K562 (cell line): ENCODE measurements at regions not wholly inside any gene's neighbourhood (a gene's known extent, or its start where the extent isn't known, plus 50 kb on each side); places are given as distances from the start of the nearest gene placed in this dataset.
"Not testable (repeated sequence)": the region's sequence is repeated elsewhere in the genome, so short reads cannot be mapped to it uniquely, and the experiment has no call there.

ENCODE experiments used
- ATAC-seq: fragments of 200-7000 bp; cut with Tn5 transposase; 3 replicates; pipeline ENCODE4 v1.9.1; 2020; ENCODE audit warnings: moderate library complexity
- BruUV-seq: library from RNA; stranded (reverse); fragments of 400-500 nt; replicated peaks from 2 replicates; lab custom pipeline; 2021; lab: Mats Ljungman, UMichigan
- CTCF ChIA-PET: fragments of 300-600 bp; formaldehyde crosslinking; extraction: SDS; loops from one replicate; lab custom pipeline; 2021; ENCODE audit warnings: low intra/inter-chr PET ratio; lab: Yijun Ruan, JAX
- POLR2A ChIA-PET: fragments of 300-600, 350-650 bp; sonication (Branson Sonifier 250); formaldehyde crosslinking; extraction: SDS; loops from one replicate; lab custom pipeline; 2021; ENCODE audit warnings: antibody characterized with exemption, inconsistent platforms; lab: Yijun Ruan, JAX
- DNase-seq, 4 experiments: peaks; one replicate each; pipeline versions ENCODE4 v3.0.0 to v3.0.0-alpha.2; 2011 to 2018; ENCODE audit warnings: low spot score in 3 of 4, mixed read lengths in 3 of 4; ENCODE audit errors: extremely low read depth in 1 of 4
- FAIRE-seq: peaks from 2 replicates; lab custom pipeline; 2011; peaks lifted over from hg19 to GRCh38; lab: Jason Lieb, UNC
- H2AFZ ChIP-seq: 2 replicates; pipeline ENCODE4 v1.6.0; 2011; ENCODE audit warnings: low read depth, low read length, control low read depth, inconsistent platforms
- H3K27ac ChIP-seq: fragments of 200-600 bp; 3 replicates; pipeline ENCODE4 v1.8.0; 2011; ENCODE audit warnings: low read depth, mild to moderate bottlenecking, control low read depth, inconsistent platforms, low read length, moderate library complexity, mixed read lengths; ENCODE audit errors: extremely low read depth
- H3K27me3 ChIP-seq, 2 experiments: fragments of 300-600 bp in 1 of 2; 2 replicates in 1 of 2; 3 replicates in 1 of 2; pipeline versions ENCODE4 v1.6.0 to v1.8.0; 2011; ENCODE audit warnings: inconsistent platforms in 2 of 2, low read length in 2 of 2, mild to moderate bottlenecking in 1 of 2, mixed read lengths in 1 of 2, moderate library complexity in 1 of 2; ENCODE audit not compliant: control insufficient read depth in 2 of 2, insufficient read depth in 2 of 2
- H3K36me3 ChIP-seq: fragments of 300-600 bp; 3 replicates; pipeline ENCODE4 v1.8.0; 2011; ENCODE audit warnings: mild to moderate bottlenecking, low read length, inconsistent platforms; ENCODE audit not compliant: control insufficient read depth, insufficient read depth
- H3K4me1 ChIP-seq, 2 experiments: fragments of 200-600 bp in 1 of 2; replicated peaks in 1 of 2; 2 replicates in 1 of 2; 3 replicates in 1 of 2; pipeline versions ENCODE4 v1.5.1 to v1.8.0; 2011; ENCODE audit warnings: inconsistent platforms in 2 of 2, low read length in 2 of 2, mild to moderate bottlenecking in 1 of 2, mixed read lengths in 1 of 2, moderate library complexity in 1 of 2; ENCODE audit not compliant: control insufficient read depth in 2 of 2, insufficient read depth in 2 of 2
- H3K4me2 ChIP-seq: 2 replicates; pipeline ENCODE4 v1.6.1; 2011; ENCODE audit warnings: low read length, control low read depth, inconsistent platforms, mixed read lengths; ENCODE audit not compliant: insufficient read depth
- H3K4me3 ChIP-seq: fragments of 200-600 bp; sonication (generic), shearing (Covaris generic); 2 replicates; pipeline ENCODE4 v1.5.1; 2016; ENCODE audit warnings: control low read depth, inconsistent platforms
- H3K79me2 ChIP-seq: fragments of 200-600 bp; 3 replicates; pipeline ENCODE4 v1.8.0; 2011; ENCODE audit warnings: low read length, inconsistent platforms; ENCODE audit not compliant: control insufficient read depth, insufficient read depth
- H3K9ac ChIP-seq, 2 experiments: 2 replicates each; pipeline versions ENCODE4 v1.6.0 to v1.6.1; 2011; ENCODE audit warnings: low read depth in 2 of 2, low read length in 2 of 2, control low read depth in 1 of 2, inconsistent platforms in 1 of 2, mild to moderate bottlenecking in 1 of 2, mixed read lengths in 1 of 2; ENCODE audit not compliant: insufficient read depth in 1 of 2
- H3K9me1 ChIP-seq: one replicate; pipeline ENCODE4 v1.6.0; 2011; ENCODE audit warnings: inconsistent platforms, mild to moderate bottlenecking, low read length, moderate library complexity; ENCODE audit not compliant: control insufficient read depth, insufficient read depth
- H3K9me3 ChIP-seq: replicated peaks from 2 replicates; pipeline ENCODE4 v1.5.1; 2011; ENCODE audit warnings: low read depth, low read length, inconsistent platforms; ENCODE audit not compliant: control insufficient read depth, insufficient read depth
- H4K20me1 ChIP-seq: replicated peaks from 2 replicates; pipeline ENCODE4 v1.6.1; 2011; ENCODE audit warnings: low read length, inconsistent platforms, mixed read lengths; ENCODE audit not compliant: control insufficient read depth, insufficient read depth
- ATF1 ChIP-seq, 2 experiments: fragments of 450-650 bp in 1 of 2; IDR thresholded peaks; 2 replicates each; pipeline ENCODE4 v1.6.1; 2016; ENCODE audit warnings: missing compliant biosample characterization in 1 of 2, missing genetic modification characterization in 1 of 2
- ATF3 ChIP-seq, 2 experiments: fragments of 450-650 bp in 1 of 2; sonication (generic) in 1 of 2; formaldehyde crosslinking in 1 of 2; IDR thresholded peaks in 1 of 2; conservative IDR thresholded peaks in 1 of 2; 2 replicates each; pipeline versions ENCODE4 v1.6.1 to v1.8.1; 2016 to 2023; ENCODE audit warnings: mild to moderate bottlenecking in 2 of 2, moderate library complexity in 2 of 2, inconsistent platforms in 1 of 2, missing genetic modification reagents in 1 of 2
- ATF7 ChIP-seq: fragments of 450-650 bp; IDR thresholded peaks from 2 replicates; pipeline ENCODE4 v1.7.1; 2014; ENCODE audit warnings: mild to moderate bottlenecking, moderate library complexity
- CBX3 ChIP-seq, 2 experiments: IDR thresholded peaks; 1 replicate in 1 of 2; 2 replicates in 1 of 2; pipeline ENCODE4 v1.6.1; 2012; ENCODE audit warnings: inconsistent platforms in 2 of 2, low read length in 2 of 2, borderline replicate concordance in 1 of 2, control low read depth in 1 of 2
- CREB1 ChIP-seq, 2 experiments: sonication (generic) in 1 of 2; formaldehyde crosslinking in 1 of 2; IDR thresholded peaks; 2 replicates each; pipeline versions ENCODE4 v1.6.1 to v1.8.0; 2012 to 2022; ENCODE audit warnings: inconsistent platforms in 1 of 2, mild to moderate bottlenecking in 1 of 2, missing genetic modification reagents in 1 of 2, moderate library complexity in 1 of 2
- ETV1 ChIP-seq: fragments of 450-650 bp; conservative IDR thresholded peaks from 2 replicates; pipeline ENCODE4 v1.6.1; 2016; ENCODE audit warnings: missing genetic modification characterization, control low read depth, low read depth, missing compliant biosample characterization
- ETV6 ChIP-seq, 3 experiments: fragments of 150-350 bp in 1 of 3; sonication (generic) in 1 of 3; formaldehyde crosslinking in 1 of 3; IDR thresholded peaks; 2 replicates each; pipeline versions ENCODE4 v1.6.1 to v1.8.0; 2014 to 2022; ENCODE audit warnings: borderline replicate concordance in 2 of 3, low read depth in 2 of 3, antibody characterized with exemption in 1 of 3, low read length in 1 of 3, mild to moderate bottlenecking in 1 of 3, missing genetic modification reagents in 1 of 3
- GABPB1 ChIP-seq: sonication (generic); formaldehyde crosslinking; IDR thresholded peaks from 2 replicates; pipeline ENCODE4 v1.8.0; 2022; ENCODE audit warnings: mild to moderate bottlenecking, missing genetic modification reagents
- L3MBTL2 ChIP-seq: fragments of 450-650 bp; IDR thresholded peaks from 2 replicates; pipeline ENCODE4 v1.6.1; 2016; ENCODE audit warnings: mild to moderate bottlenecking, moderate library complexity
- NFYB ChIP-seq: IDR thresholded peaks from 2 replicates; pipeline ENCODE4 v1.6.1; 2011; ENCODE audit warnings: mild to moderate bottlenecking, moderate library complexity; ENCODE audit not compliant: insufficient read length; ENCODE audit errors: extremely low read depth
- NR2C1 ChIP-seq, 2 experiments: fragments of 450-650 bp; IDR thresholded peaks; 2 replicates each; pipeline ENCODE4 v1.6.1; 2017; ENCODE audit warnings: mild to moderate bottlenecking in 2 of 2, antibody characterized with exemption in 1 of 2, inconsistent platforms in 1 of 2, missing compliant biosample characterization in 1 of 2, missing genetic modification characterization in 1 of 2
- RAD51 ChIP-seq: fragments of 450-650 bp; IDR thresholded peaks from 2 replicates; pipeline ENCODE4 v1.7.1; 2016; ENCODE audit warnings: low read depth, mild to moderate bottlenecking, borderline replicate concordance
- TBL1XR1 ChIP-seq, 2 experiments: IDR thresholded peaks; 2 replicates each; pipeline ENCODE4 v1.6.1; 2012; ENCODE audit warnings: improper control_type of control experiment in 2 of 2, low read length in 2 of 2, mild to moderate bottlenecking in 1 of 2
- ZNF143 ChIP-seq: sonication (generic); formaldehyde crosslinking; IDR thresholded peaks from 2 replicates; pipeline ENCODE4 v1.9.0; 2022; ENCODE audit warnings: mild to moderate bottlenecking, missing genetic modification reagents
- ZNF175 ChIP-seq: fragments of 200-800 bp; sonication (Bioruptor generic); IDR thresholded peaks from 2 replicates; pipeline ENCODE4 v1.6.1; 2016; ENCODE audit warnings: low read depth, mild to moderate bottlenecking, missing genetic modification characterization, missing compliant biosample characterization
- ZNF197 ChIP-seq: fragments of 200-800 bp; sonication (Bioruptor generic); IDR thresholded peaks from 2 replicates; pipeline ENCODE4 v1.6.1; 2016; ENCODE audit warnings: low read depth, missing genetic modification characterization, missing compliant biosample characterization
- ZNF354B ChIP-seq: fragments of 250-450 bp; sonication (Bioruptor Pico); IDR thresholded peaks from 2 replicates; pipeline ENCODE4 v1.4.0; 2020
- ZNF384 ChIP-seq: IDR thresholded peaks from 2 replicates; pipeline ENCODE4 v1.6.1; 2012; ENCODE audit warnings: low read depth, low read length, improper control_type of control experiment
- WGBS: fragments of 100-300 bp; shearing (Covaris generic); methylation state at CpG from one replicate; pipeline ENCODE4 v1.1.6; 2016; ENCODE audit warnings: low coverage, mixed read lengths; ENCODE audit not compliant: insufficient coverage; ENCODE audit errors: missing lambda C conversion rate; 5-methylcytosine and 5-hydroxymethylcytosine counted together
- in situ Hi-C: fragments of 300-500 bp; cut with MboI; formaldehyde crosslinking; loops from 4 replicates; pipeline ENCODE4 v1.15.0; 2018; ENCODE audit warnings: inconsistent platforms, mixed read lengths
- intact Hi-C: fragments of 100-400 bp; cut with micrococcal nuclease; formaldehyde crosslinking; loops from 2 replicates; pipeline ENCODE4 v1.14.2; 2022

DNA sequence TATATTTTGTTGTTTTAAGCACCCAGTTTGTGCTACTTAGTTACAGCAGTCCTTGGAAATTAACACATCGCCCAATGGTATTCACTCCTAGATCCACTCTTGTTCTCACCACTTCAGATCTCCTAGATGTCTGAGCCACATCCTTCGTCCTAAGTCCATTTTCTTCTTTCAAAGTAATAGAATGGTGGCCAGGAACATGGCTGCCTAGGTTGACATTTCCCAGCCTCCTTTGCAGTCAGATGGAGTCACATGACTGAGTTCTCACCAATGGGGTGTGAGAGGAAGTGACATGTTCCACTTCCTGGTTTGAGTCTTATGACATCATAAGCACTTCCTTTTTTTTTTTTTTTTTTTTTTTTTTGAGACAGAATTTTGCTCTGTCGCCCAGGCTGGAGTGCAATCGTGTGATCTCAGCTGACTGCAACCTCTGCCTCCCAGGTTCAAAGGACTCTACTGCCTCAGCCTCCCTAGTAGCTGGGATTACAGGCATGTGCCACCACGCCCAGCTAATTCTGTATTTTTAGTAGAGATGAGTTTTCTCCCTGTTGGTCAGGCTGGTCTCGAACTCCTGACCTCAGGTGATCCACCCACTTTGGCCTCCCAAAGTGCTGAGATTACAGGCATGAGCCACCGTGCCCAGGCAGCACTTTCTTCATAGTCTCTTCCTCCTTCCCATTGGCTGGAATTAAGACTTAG lies 91.7 kb upstream of the MRI1 start:
- H3K27me3 ChIP-seq; H3K4me1 ChIP-seq; in situ Hi-C loops; intact Hi-C loops; H3K27ac ChIP-seq; H3K9me3 ChIP-seq; H3K36me3 ChIP-seq; H3K9me1 ChIP-seq; H3K9ac ChIP-seq; H4K20me1 ChIP-seq; BruUV-seq; H3K4me3 ChIP-seq; POLR2A ChIA-PET; H3K79me2 ChIP-seq; TF ChIP-seq ATF3 (CRISPR knock-in tag; conservative IDR thresholded peaks at IDR 0.05); ETV6 (CRISPR knock-in tag; IDR thresholded peaks at IDR 0.05; ENCODE audit: borderline replicate concordance); ATF1 (CRISPR knock-in tag; IDR thresholded peaks at IDR 0.05): not testable (repeated sequence)
- Histone ChIP-seq H2AFZ (peak overlapping the region; percentile 83), H3K4me2 (peak overlapping the region; percentile 62)
- WGBS = 19% methylated on average over 5 of the region's 7 CpGs
- DNase-seq (peak; percentile 66 to 86 (median 72)), ATAC-seq (peak; percentile 87), FAIRE-seq (peak; percentile 86)
- CTCF ChIA-PET = interaction anchor here (0.6 kb wide), 2 partner anchors 16 to 49 kb away, joined by 3 to 5 read pairs; no protein-coding TSS in a partner anchor
- TF ChIP-seq ZNF354B (CRISPR knock-in tag) = peak; percentile 24; the same call in 1 of the 2 replicates
- peak; percentile 94 for TF ChIP-seq ZNF384
- TF ChIP-seq L3MBTL2 = peak; percentile 58
- peak; percentile 91 for TF ChIP-seq ATF7
- peak; percentile 84 for TF ChIP-seq GABPB1 (CRISPR knock-in tag)
- TF ChIP-seq ATF3 (IDR thresholded peaks at IDR 0.05) = peak; percentile 71
- peak; percentile 57 for TF ChIP-seq ETV1 (tag)
- TF ChIP-seq ETV6 (IDR thresholded peaks at IDR 0.05; ENCODE audit: borderline replicate concordance in 1 of 2, low read depth in 2 of 2, low read length in 1 of 2) = peak in 1 of 2 experiments; percentile 44; a peak in 1 of 4 replicates
- TF ChIP-seq RAD51 = peak; percentile 88
- peak; percentile 84 for TF ChIP-seq CREB1 (IDR thresholded peaks at IDR 0.05)
- TF ChIP-seq CREB1 (CRISPR knock-in tag; IDR thresholded peaks at IDR 0.05) = peak; percentile 80
- peak; percentile 92 for TF ChIP-seq ATF1 (tag; IDR thresholded peaks at IDR 0.05)
- peak; percentile 77 for TF ChIP-seq ZNF143 (CRISPR knock-in tag)
- peak; percentile 70; the same call in 1 of the 2 replicates for TF ChIP-seq ZNF197 (CRISPR knock-in tag)
- TF ChIP-seq TBL1XR1 (IDR thresholded peaks at IDR 0.05; ENCODE audit: low read length in 2 of 2) = peak in 1 of 2 experiments; percentile 34; a peak in 1 of 4 replicates
- peak; percentile 77 for TF ChIP-seq NFYB
- TF ChIP-seq ZNF175 (CRISPR knock-in tag) = peak; percentile 65; the same call in 1 of the 2 replicates
- peak in 1 of 2 experiments; percentile 97; a peak in 2 of 3 replicates for TF ChIP-seq CBX3 (IDR thresholded peaks at IDR 0.05; ENCODE audit: borderline replicate concordance in 1 of 2, low read length in 2 of 2)
- TF ChIP-seq NR2C1 (IDR thresholded peaks at IDR 0.05) = peak; percentile 38; the same call in 1 of the 2 replicates
- TF ChIP-seq NR2C1 (tag; IDR thresholded peaks at IDR 0.05) = peak; percentile 49; the same call in 1 of the 2 replicates
